GM19351 (cell line): ENCODE measurements at regions not wholly inside any gene's neighbourhood (a gene's known extent, or its start where the extent isn't known, plus 50 kb on each side); places are given as distances from the start of the nearest gene placed in this dataset.
A peak's percentile ranks its signal among the peaks of the same experiment; 100 is the strongest.
"Not testable (repeated sequence)": the region's sequence is repeated elsewhere in the genome, so short reads cannot be mapped to it uniquely, and the experiment has no call there.

Experiments
- ATAC-seq: cut with Tn5 transposase; IDR thresholded peaks from one replicate; pipeline ENCODE4 v1.9.1; 2021; ENCODE audit warnings: mild to moderate bottlenecking, moderate library complexity; ENCODE audit not compliant: unreplicated experiment

DNA sequence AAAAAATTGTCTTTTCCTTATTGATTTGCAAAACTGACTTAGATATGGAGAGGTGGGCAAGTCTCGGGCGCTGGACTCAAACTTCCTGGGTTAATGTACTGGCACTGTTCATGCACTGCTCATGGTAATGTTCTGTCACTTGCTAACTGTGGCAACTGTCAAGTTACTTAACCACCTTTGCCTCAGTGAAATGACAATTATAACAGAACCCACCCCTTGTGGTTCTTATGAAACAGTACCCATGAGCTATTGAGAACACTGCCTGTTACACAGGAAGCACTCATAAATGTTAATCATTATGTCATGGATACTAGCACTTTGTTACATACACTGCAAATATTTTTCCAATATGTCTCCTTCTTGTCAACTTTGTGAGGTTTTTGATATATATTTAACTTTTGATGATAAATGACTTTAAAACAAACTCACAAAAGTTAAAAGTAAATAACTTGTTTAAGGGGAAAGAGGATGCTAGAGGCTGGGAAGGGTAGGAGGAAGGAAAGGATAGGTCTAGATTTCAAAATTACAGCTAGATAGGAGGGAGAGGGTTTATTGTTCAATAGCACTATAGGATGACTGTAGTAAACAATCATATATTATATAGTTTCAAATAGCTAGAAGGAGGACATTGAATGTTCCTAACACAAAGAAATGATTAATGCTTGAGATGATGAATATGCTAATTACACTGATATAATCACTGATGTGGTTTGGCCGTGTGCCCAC, 342.5 kb downstream of the ADGRL2 start:
- no peak for ATAC-seq

DNA sequence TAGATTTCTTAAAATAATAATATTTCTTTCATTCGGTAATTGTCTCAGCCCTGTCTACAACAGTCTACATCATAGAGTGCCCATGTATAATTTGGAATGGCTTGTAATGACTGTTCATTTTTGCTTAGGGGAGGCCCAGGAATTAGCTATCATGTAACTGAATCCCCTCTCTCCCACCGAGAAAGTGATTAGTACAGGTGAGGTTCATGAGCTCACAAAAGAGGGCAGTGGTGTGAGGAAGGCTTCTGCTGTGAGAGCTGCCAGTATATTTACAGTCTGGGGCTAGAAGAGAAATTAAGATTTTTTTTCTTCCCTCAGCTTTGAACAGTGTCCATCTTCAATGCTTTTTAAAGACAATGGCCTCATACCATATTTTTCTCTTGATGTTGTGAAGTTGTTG, 340.7 kb downstream of the ADGRL2 start:
- no peak for ATAC-seq

DNA sequence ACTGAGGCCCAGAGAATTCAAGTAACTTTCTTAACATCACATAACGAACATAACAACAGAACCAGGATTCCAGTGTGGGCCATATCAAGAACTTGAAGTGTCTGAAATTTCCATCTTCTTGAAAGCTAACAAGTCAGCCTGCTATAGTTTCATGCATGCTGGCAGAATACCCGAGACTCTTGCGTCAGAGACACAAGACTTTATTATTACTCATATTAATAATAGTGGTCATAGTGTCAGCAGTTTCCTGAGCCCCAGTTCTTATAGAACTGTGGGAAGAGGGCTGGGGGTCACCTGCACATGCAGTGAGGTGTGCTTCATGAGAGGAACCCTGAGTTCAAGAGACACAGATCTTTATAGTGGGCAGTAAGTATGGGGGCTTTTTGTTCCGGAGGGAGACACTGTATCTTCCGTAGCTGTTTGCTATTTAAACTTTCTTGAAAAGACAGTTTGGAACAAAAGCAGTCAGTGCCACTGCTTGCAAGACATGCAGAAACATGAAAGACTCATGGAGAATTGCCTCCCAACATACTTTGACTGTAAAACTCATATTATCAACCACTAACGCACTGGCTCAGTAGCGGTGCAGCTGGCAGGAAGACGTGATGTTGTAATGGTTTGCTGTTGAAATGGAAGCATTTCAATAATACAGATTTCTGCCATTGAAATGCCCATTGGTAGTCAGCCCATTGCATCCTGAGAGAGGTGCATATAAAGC, 339.2 kb downstream of the ADGRL2 start:
- no peak for ATAC-seq

DNA sequence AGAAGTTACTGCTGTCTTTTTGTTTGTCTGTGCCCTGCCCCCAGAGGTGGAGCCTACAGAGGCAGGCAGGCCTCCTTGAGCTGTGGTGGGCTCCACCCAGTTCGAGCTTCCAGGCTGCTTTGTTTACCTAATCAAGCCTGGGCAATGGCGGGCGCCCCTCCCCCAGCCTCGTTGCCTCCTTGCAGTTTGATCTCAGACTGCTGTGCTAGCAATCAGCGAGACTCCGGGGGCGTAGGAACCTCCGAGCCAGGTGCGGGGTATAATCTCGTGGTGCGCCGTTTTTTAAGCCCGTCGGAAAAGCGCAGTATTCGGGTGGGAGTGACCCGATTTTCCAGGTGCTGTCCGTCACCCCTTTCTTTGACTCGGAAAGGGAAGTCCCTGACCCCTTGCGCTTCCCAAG, 335.6 kb downstream of the ADGRL2 start:
- ATAC-seq, result not testable (repeated sequence)

DNA sequence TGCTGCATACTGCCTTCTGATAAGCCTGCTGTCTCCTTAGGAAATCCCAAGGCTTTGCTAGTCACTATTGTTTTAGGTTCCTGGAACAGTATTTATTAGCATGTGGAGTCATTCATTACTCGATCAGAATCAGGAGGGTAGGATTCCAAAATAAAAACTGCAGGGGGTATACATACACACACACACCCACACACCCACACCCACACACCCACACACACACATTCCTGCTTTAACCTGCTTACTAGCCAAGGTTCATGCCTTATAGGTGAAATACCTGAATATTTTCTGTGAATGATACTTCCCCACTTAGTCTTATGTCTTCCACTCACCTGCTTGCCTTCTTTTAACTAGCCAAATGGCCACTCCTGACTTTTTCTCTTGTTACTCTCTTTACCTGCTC, 325.1 kb downstream of the ADGRL2 start:
- no peak for ATAC-seq

DNA sequence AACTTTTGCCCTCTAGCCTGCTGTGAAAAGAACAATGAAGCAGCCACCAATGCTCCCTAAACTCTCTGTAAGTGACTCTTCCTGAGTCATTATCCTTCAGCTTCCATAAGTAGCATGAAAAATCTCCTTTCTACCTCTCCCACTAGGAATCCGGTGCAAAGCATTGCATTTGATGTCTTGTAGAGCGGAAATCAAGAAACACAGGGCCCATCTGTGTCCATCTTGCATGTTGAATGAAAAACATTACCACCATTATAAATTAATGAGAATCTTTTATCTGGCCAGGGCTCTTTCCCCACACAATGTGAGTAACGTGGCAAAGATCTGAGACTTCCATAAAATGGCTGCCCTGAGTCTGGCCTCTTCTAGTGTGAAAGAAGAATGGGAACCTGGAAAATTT, 324.4 kb downstream of the ADGRL2 start:
- ATAC-seq, result no peak

DNA sequence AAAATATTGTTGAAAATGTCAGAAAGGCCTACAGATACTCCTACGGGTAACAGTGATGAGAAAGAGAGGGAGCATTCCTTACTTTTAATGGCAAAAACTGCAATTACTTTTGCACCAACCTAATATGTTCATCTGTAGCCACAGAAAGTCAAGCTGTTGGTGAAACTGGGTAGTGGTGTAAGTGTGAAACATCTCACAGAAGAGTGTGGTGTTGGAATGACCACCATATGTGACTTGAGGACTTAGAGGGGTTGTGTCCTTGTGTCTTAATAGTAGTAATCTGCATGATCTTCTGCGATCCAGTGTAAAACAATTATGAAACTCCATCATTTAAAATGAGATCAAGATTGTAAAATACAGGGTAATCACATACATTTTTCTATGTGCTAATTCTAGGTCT, 320.7 kb downstream of the ADGRL2 start:
- ATAC-seq, result no peak

DNA sequence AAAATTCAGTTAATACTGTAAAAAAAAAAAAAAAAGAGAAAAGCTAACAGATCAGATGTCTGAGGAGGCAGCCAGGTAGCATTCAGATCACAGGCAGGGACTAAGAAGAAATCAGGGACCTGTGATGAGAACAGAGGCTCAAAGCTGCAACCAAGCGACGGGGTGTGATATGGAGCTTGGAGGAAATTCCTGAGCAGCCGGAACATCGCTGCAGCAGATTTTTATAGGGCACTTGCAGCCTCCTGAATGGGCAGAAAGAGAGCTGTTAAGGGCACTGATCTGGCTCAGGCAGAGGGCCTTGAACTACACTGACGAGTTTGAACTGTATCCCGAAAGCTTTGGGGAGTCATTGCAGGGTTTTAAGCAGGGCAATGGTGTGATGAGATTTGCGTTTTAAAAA, 315.4 kb downstream of the ADGRL2 start:
- ATAC-seq, result no peak

DNA sequence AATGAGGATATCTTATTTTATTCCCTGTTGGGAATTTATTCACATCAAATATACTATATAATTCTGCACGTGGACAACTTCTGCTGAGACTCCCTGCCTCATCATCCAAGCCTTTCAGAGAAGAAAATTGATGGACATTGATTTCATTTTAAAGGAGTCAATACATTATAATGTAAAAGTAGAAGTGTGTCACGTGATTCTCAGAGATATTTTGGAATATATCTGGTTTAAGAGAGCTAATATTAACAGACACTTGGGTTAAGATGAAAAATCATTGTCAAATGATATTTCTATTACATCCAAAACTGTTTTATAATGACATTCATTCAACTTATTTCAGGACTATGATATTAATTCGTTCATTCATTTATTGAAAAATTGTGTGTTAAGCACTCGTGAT, 314.2 kb downstream of the ADGRL2 start:
- ATAC-seq, result no peak

DNA sequence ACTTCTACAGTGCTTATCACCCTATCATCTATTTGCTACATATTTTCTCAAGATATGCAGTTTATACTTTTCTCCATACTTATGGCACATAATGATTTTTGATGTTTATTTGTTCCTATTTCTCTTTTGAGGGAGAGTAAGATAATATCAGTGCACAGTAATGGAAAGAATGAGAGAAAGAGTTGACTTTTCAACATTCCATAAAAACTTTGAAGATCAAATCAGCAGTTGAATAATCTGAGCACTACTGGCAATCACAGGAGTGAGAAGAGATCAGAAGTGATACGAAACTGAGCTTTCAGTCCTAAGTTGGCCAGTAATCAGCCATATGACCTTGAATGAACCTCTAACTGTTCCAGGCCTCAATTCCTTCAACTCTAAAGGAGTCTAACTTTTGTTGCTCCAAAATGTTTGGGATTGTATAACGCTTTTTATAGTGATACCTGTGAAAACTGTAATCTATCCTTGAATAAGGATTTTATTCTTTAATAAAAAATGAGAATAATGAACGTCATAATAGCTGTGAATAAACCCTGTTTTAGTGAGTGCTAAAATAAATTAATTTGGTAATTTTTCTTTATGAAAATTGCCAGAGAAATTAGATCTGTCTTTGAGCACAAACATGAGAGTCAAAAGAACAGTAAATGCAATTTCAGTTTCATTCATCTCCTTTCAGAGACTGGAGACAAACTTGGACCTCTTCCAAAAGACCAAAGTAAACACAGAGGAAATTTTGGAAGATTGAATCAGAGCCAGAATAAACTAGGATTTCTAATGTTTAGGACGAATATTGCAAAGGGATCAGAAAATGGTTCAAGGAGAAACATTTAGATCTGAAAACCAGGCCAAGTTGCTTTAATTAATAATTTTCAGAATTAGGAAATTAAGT, 309.9 kb downstream of the ADGRL2 start:
- no peak for ATAC-seq

DNA sequence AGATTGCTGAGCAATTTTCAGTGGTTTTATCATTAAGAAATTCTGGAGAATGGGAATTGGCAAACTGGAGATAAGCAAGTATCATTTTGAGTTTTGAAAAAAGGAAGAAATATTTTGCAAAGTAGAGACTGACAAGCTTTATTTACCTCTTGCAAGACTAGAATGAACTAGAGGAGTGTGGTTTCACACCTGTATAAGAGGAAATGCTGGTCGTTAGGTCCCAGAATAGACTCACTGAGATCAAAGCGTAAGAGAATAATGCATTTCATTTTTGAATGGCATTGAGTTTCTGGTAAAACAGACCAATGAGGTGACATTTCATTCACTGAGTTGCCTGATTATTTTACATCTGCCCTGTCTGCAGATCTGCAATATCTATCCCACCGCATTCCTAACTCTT, 308.1 kb downstream of the ADGRL2 start:
- ATAC-seq, result peak; percentile 86

DNA sequence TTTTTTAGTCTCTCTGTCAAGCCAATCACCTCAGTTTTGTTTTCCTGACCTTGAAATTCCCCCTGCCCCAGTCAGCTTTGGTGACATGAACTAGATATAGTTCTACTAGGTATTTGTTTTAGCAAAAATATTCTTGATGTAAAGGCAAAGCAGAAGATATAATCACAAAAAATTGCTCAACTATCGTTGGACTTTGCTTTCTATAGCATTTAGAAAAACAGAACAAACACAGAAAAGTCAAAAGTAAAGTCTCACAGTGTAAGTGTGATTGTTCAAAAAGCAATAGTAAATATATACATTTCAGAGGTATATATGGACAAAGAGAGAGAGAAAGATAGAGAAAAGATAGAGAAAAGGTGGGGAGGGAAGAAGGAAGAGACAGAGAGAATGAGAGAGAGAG, 305.9 kb downstream of the ADGRL2 start:
- no peak for ATAC-seq

DNA sequence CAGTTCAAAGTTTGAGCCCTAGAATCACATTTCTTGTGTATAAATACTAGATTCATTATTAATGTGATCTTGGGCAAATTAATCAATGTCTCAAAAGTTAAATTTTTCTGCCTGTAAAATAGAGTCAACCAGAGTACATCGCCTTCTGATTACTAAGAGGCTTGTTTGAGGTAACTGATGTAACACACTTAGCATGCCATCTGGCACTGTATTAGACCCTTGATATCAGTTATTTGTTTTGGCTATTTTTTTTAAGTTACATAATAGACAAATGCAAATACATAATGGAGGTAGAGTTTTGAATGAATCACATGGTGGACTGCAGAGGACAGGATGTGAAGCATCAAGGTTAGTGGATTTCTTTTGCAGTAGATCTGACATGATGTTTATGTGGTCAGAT, 298.4 kb downstream of the ADGRL2 start:
- no peak for ATAC-seq

DNA sequence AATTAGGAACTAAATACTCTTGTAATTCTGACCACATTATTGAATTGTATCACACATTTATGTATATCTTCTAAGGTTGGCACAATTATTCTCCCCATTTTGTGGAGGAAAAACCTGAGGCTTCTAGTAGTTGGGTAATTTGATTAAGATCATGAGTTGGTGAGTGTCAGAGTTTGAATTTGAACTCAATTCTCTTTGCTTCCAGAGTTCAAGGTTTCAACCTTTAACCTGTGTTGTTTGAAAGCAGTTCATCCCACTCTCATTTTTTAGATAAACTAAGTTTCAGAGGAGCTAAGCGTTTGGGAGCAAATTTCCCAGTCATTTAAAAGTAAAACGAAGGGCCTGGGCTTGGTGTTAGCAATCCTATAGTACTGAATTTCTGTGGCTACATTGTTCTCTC, 293.4 kb downstream of the ADGRL2 start:
- ATAC-seq, result no peak

DNA sequence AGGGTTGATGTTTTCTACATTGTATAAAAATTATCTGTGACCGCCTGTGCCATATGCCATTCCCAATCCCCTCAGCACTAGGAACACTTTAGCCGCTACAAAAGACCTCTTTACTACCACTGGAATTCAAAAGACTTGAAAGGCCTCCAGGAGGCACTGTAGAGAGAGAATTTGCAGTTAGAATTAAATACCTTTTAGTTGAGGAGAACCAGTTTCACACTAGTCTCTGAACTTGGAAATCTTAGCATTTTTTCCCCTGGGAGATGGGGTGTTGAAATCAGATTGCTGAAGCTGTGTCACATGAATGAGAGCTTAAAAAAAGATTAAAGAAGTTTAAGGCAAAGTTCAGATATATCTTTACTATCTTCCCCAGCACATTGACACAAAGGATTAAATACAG, 291.0 kb downstream of the ADGRL2 start:
- ATAC-seq, result no peak

DNA sequence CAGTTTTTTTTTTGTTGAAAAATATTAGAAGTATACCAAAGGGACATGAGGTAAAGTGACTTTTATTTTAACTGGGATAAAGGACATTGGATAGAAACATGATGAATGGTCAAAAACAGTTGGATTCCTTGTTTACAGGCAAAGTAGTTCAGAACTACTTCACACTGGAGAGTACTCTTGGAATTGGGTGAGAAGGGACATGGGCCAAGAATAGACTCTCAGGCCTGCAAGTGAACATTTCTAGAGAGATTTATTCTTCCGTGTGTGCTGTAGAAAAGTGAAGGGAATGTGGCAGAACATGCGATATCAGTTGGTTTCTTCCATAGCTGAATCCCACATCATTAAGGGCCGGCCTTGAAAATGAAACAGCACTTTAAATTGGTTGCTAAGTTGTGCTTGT, 290.5 kb downstream of the ADGRL2 start:
- no peak for ATAC-seq

DNA sequence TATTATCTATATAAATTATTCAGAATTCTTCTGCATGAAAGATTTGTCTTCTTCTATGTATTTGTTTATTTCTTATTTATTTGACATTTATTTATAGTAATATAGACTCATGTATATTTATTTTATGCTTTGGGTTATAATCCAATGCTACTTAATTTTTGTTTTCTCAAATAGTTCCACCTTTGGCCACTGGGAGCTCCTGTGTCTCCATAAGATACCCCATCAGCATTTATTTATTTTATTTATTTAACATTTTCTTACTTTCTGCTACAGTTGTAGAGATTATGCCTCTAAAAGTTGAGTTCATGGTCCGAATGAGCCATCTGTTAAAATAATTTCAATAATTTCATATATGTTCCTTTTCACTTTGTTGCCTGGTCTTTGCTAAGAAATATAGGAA, 289.4 kb downstream of the ADGRL2 start:
- ATAC-seq, result no peak

DNA sequence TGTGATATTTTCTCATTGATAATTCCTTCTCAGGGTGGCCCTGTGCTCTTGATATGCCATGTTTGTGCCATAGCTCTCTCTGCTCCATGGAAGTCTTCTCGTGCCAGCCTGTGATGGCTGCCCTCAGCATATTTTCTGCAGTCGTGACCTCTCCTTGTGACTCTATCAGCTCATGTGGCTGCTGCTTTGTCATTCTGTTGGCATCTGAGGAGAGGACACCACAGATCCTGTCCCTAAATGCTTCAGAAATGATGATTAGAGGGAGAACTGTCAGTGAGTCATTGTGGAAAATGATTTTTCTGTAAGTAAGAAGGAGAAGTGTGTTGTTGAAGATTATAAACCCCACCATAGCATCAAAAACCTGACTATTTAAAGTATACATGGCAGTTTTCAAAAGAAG, 286.0 kb downstream of the ADGRL2 start:
- no peak for ATAC-seq

DNA sequence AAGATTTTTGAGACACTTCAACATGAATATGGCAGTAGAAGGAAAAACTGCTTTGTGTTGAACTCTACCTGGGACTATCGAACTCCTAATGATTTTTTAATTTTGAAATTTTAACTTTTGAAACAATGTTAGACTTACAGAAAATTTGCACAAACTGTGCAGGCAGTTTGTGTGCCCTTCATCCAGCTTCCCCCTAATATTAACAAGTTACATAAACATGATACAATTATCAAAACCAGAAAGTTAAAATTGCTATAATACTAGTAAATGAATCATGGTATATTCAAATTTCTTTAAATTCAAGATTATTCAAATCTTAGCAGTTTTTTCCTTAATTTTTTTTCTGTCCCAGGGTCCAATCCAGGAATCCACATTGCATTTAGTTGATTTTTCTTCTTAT, 278.9 kb downstream of the ADGRL2 start:
- ATAC-seq, result no peak

DNA sequence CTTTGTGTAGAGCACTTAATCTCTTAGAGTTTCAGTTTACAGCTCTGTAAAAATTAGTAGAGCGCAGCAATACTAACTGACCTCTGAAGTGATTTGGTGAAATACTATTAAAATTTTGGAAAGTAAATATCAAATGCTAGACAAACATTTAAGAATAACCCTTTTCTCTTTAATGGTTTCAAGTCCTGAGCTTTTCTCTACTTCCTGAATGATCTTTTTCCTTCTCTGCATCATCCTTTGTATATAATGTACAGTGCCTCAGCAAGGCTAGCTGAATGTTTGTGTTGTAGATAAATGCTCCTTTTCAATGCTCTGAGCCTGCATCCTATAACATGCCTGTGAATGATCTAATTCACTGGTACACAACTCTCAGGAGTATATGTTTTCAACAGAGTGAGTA, 272.9 kb downstream of the ADGRL2 start:
- no peak for ATAC-seq

DNA sequence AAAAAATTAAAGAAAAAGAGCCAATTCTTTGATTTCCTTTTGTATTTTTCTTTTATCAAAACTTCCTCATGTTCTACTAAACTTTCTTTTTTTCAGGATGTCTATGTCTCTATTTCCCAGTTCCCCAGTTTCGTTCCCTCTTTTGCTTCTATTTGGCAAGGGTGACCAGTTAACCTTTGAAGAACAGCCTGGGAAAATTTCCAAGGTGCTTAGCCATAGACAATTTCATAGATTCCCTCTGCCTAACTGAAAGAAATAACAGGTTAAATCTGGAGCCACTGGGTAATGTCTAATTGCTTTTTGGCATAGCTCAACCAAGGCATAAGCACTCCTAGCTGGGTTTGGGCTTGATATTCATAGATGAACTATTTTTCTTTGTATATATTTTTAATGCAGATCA, 272.3 kb downstream of the ADGRL2 start:
- ATAC-seq, result no peak

DNA sequence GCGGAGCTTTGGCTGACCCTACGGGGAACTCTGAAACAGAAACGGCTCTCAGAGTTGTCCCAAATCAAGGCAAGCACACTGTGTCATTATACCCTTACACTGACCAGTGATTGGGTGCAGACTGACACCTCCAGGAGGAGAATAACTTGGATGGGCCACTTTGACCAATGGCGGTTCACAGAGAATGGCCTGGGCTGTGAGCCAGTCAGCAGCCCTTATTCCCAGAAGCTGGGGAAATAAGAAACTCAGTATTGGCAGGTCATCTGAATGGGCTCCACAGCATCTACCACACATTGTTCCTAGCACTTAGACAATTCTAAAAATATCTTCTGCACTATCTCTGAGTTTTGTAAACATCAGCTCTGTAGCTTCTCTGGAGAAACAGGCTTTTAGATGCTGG, 265.2 kb downstream of the ADGRL2 start:
- ATAC-seq, result no peak
